ENCODE measurements at regions not wholly inside any gene's neighbourhood (a gene's known extent, or its start where the extent isn't known, plus 50 kb on each side); places are given as distances from the start of the nearest gene placed in this dataset.

- Histone ChIP-seq H3K27ac (ENCODE audit: low read length, poor library complexity, severe bottlenecking) (peak overlapping the region; percentile 70), H3K27me3 (ENCODE audit: control insufficient read depth in 1 of 2, insufficient read depth in 1 of 2, low read length in 2 of 2) (no peaks in the 10 kb centered on the region), H3K9ac (ENCODE audit: low read length) (no peak overlapping the region), H2BK12ac (ENCODE audit: low read length in 2 of 2) (no peak overlapping the region), H3K4me2 (ENCODE audit: low read length, poor library complexity, severe bottlenecking) (no peak overlapping the region), H4K8ac (ENCODE audit: low read length) (no peak overlapping the region), H4K91ac (ENCODE audit: low read length) (no peak overlapping the region), H3K4me1 (ENCODE audit: control insufficient read depth, insufficient read depth, low read depth, low read length) (no peaks in the 10 kb centered on the region), H2BK5ac (ENCODE audit: low read depth, low read length, poor library complexity, severe bottlenecking) (no peak overlapping the region), H3K79me1 (replicated peaks; ENCODE audit: low read length, poor library complexity, severe bottlenecking) (no peaks in the 10 kb centered on the region), H2BK15ac (ENCODE audit: low read depth, poor library complexity, severe bottlenecking) (no peak overlapping the region), H3K14ac (ENCODE audit: low read length in 2 of 2) (no peak overlapping the region), H2AFZ (ENCODE audit: low read depth, low read length) (no peak overlapping the region), H3K36me3 (ENCODE audit: control insufficient read depth in 1 of 2, insufficient read depth in 2 of 2, low read depth in 1 of 2, low read length in 2 of 2) (no peaks in the 10 kb centered on the region), H2BK120ac (ENCODE audit: low read depth, low read length) (no peak overlapping the region), H2AK5ac (ENCODE audit: low read length, severe bottlenecking) (no peak overlapping the region), H3K23ac (ENCODE audit: low read length in 2 of 2) (no peak overlapping the region), H3K4me3 (ENCODE audit: insufficient read depth in 1 of 2, low read depth in 1 of 2, low read length in 2 of 2) (no peak overlapping the region), H3K4ac (ENCODE audit: low read depth in 1 of 2, low read length in 2 of 2) (no peak overlapping the region), H3K18ac (ENCODE audit: low read depth in 1 of 2, low read length in 2 of 2) (no peak overlapping the region), H3K9me3 (ENCODE audit: control insufficient read depth, low read length) (no peaks in the 10 kb centered on the region)
- no peak for DNase-seq
- 60% methylated on average over 3 of the region's 4 CpGs for WGBS
These were observed 1033.9 kb downstream of the NLGN4X start for GRCh38 chrX:5194806-5195205.

- Histone ChIP-seq H3K14ac (ENCODE audit: low read length in 2 of 2) (no peak overlapping the region), H3K4me1 (ENCODE audit: control insufficient read depth, insufficient read depth, low read depth, low read length) (no peaks in the 10 kb centered on the region), H2BK15ac (ENCODE audit: low read depth, poor library complexity, severe bottlenecking) (no peak overlapping the region), H3K9me3 (ENCODE audit: control insufficient read depth, low read length) (peaks cover 15% of the 10 kb centered on the region), H3K23ac (ENCODE audit: low read length in 2 of 2) (no peak overlapping the region), H2AK5ac (ENCODE audit: low read length, severe bottlenecking) (no peak overlapping the region), H2BK12ac (ENCODE audit: low read length in 2 of 2) (no peak overlapping the region), H4K91ac (ENCODE audit: low read length) (no peak overlapping the region), H2AFZ (ENCODE audit: low read depth, low read length) (no peak overlapping the region), H3K18ac (ENCODE audit: low read depth in 1 of 2, low read length in 2 of 2) (no peak overlapping the region), H3K4me2 (ENCODE audit: low read length, poor library complexity, severe bottlenecking) (no peak overlapping the region), H3K27me3 (ENCODE audit: control insufficient read depth in 1 of 2, insufficient read depth in 1 of 2, low read length in 2 of 2) (no peaks in the 10 kb centered on the region), H4K8ac (ENCODE audit: low read length) (no peak overlapping the region), H3K27ac (ENCODE audit: low read length, poor library complexity, severe bottlenecking) (peak overlapping the region; percentile 29), H3K9ac (ENCODE audit: low read length) (no peak overlapping the region), H3K79me1 (replicated peaks; ENCODE audit: low read length, poor library complexity, severe bottlenecking) (no peaks in the 10 kb centered on the region), H2BK120ac (ENCODE audit: low read depth, low read length) (no peak overlapping the region), H3K4me3 (ENCODE audit: insufficient read depth in 1 of 2, low read depth in 1 of 2, low read length in 2 of 2) (no peak overlapping the region), H2BK5ac (ENCODE audit: low read depth, low read length, poor library complexity, severe bottlenecking) (no peak overlapping the region), H3K4ac (ENCODE audit: low read depth in 1 of 2, low read length in 2 of 2) (no peak overlapping the region), H3K36me3 (ENCODE audit: control insufficient read depth in 1 of 2, insufficient read depth in 2 of 2, low read depth in 1 of 2, low read length in 2 of 2) (no peaks in the 10 kb centered on the region)
- WGBS = 49% methylated on average over 9 of the region's 12 CpGs
- DNase-seq = no peak
These were observed 1048.4 kb downstream of the NLGN4X start for GRCh38 chrX:5180135-5180741.

- Histone ChIP-seq H2BK12ac (ENCODE audit: low read length in 2 of 2) (no peak overlapping the region), H3K9me3 (ENCODE audit: control insufficient read depth, low read length) (peaks cover 8% of the 10 kb centered on the region), H3K36me3 (ENCODE audit: control insufficient read depth in 1 of 2, insufficient read depth in 2 of 2, low read depth in 1 of 2, low read length in 2 of 2) (no peaks in the 10 kb centered on the region), H2AFZ (ENCODE audit: low read depth, low read length) (no peak overlapping the region), H2BK15ac (ENCODE audit: low read depth, poor library complexity, severe bottlenecking) (no peak overlapping the region), H3K4me1 (ENCODE audit: control insufficient read depth, insufficient read depth, low read depth, low read length) (no peaks in the 10 kb centered on the region), H3K27me3 (ENCODE audit: control insufficient read depth in 1 of 2, insufficient read depth in 1 of 2, low read length in 2 of 2) (no peaks in the 10 kb centered on the region), H3K14ac (ENCODE audit: low read length in 2 of 2) (no peak overlapping the region), H3K27ac (ENCODE audit: low read length, poor library complexity, severe bottlenecking) (peak overlapping the region; percentile 72), H2AK5ac (ENCODE audit: low read length, severe bottlenecking) (no peak overlapping the region), H3K4ac (ENCODE audit: low read depth in 1 of 2, low read length in 2 of 2) (no peak overlapping the region), H4K8ac (ENCODE audit: low read length) (no peak overlapping the region), H3K18ac (ENCODE audit: low read depth in 1 of 2, low read length in 2 of 2) (no peak overlapping the region), H3K4me3 (ENCODE audit: insufficient read depth in 1 of 2, low read depth in 1 of 2, low read length in 2 of 2) (no peak overlapping the region), H3K4me2 (ENCODE audit: low read length, poor library complexity, severe bottlenecking) (no peak overlapping the region), H4K91ac (ENCODE audit: low read length) (no peak overlapping the region), H2BK5ac (ENCODE audit: low read depth, low read length, poor library complexity, severe bottlenecking) (no peak overlapping the region), H3K79me1 (replicated peaks; ENCODE audit: low read length, poor library complexity, severe bottlenecking) (no peaks in the 10 kb centered on the region), H3K9ac (ENCODE audit: low read length) (no peak overlapping the region), H2BK120ac (ENCODE audit: low read depth, low read length) (no peak overlapping the region), H3K23ac (ENCODE audit: low read length in 2 of 2) (no peak overlapping the region)
- no CpG with 5 or more reads among the region's 1 CpG for WGBS
- no peak for DNase-seq
These were observed 1051.9 kb downstream of the NLGN4X start for GRCh38 chrX:5176766-5177165.

GRCh38 chrX:5163663-5164062 lies 1065.0 kb downstream of the NLGN4X start:
- WGBS = no CpG with 5 or more reads among the region's 1 CpG
- no peak overlapping the region for H2BK120ac ChIP-seq (ENCODE audit: low read depth, low read length)

More at GRCh38 chrX:5163663-5164062, 1065.0 kb downstream of the NLGN4X start:
- Histone ChIP-seq H3K79me1 (replicated peaks; ENCODE audit: low read length, poor library complexity, severe bottlenecking) (no peaks in the 10 kb centered on the region), H3K4ac (ENCODE audit: low read depth in 1 of 2, low read length in 2 of 2) (no peak overlapping the region), H3K27ac (ENCODE audit: low read length, poor library complexity, severe bottlenecking) (peak overlapping the region; percentile 84), H3K18ac (ENCODE audit: low read depth in 1 of 2, low read length in 2 of 2) (no peak overlapping the region), H3K4me2 (ENCODE audit: low read length, poor library complexity, severe bottlenecking) (no peak overlapping the region), H2AK5ac (ENCODE audit: low read length, severe bottlenecking) (no peak overlapping the region), H3K23ac (ENCODE audit: low read length in 2 of 2) (no peak overlapping the region), H3K9ac (ENCODE audit: low read length) (no peak overlapping the region), H3K4me3 (ENCODE audit: insufficient read depth in 1 of 2, low read depth in 1 of 2, low read length in 2 of 2) (no peak overlapping the region), H2BK5ac (ENCODE audit: low read depth, low read length, poor library complexity, severe bottlenecking) (no peak overlapping the region), H2BK12ac (ENCODE audit: low read length in 2 of 2) (no peak overlapping the region), H3K4me1 (ENCODE audit: control insufficient read depth, insufficient read depth, low read depth, low read length) (no peaks in the 10 kb centered on the region), H4K91ac (ENCODE audit: low read length) (no peak overlapping the region), H3K27me3 (ENCODE audit: control insufficient read depth in 1 of 2, insufficient read depth in 1 of 2, low read length in 2 of 2) (no peaks in the 10 kb centered on the region), H3K36me3 (ENCODE audit: control insufficient read depth in 1 of 2, insufficient read depth in 2 of 2, low read depth in 1 of 2, low read length in 2 of 2) (no peaks in the 10 kb centered on the region), H3K9me3 (ENCODE audit: control insufficient read depth, low read length) (peaks cover 14% of the 10 kb centered on the region), H2AFZ (ENCODE audit: low read depth, low read length) (no peak overlapping the region), H4K8ac (ENCODE audit: low read length) (no peak overlapping the region), H2BK15ac (ENCODE audit: low read depth, poor library complexity, severe bottlenecking) (no peak overlapping the region), H3K14ac (ENCODE audit: low read length in 2 of 2) (no peak overlapping the region)
- DNase-seq = no peak

Data from mesenchymal stem cell (in vitro differentiated cells and primary cell).